ENCODE measurements at regions not wholly inside any gene's neighbourhood (a gene's known extent, or its start where the extent isn't known, plus 50 kb on each side); places are given as distances from the start of the nearest gene placed in this dataset.

DNA sequence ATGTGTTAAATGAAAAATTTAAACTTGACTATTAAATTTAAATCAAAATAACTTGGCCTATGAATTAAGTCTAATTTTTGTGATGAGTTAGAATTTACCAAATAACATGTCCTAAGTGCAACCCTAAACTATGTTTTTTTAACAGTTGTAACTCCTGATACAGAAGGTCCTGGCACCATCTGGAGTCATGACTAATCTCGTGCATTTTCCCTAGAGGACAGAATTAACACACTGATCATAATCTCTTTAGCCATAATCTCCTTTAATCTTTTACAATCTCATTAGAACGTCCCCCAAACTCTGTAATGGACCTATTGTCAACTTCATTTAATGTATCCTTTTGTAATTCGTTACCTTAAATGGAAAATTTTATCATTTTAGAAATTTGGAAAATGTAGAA lies 100.6 kb downstream of the SUCNR1 start:
- no peaks in the 10 kb centered on the region for H3K27me3 Mint-ChIP-seq (ENCODE audit: low read depth)
- no peak overlapping the region for H3K4me3 Mint-ChIP-seq
- no peaks in the 10 kb centered on the region for H3K9me3 Mint-ChIP-seq
- intact Hi-C loops (cut with micrococcal nuclease) = no loop called here
- CTCF ChIA-PET = no interaction called here
- DNase-seq = no peak
- H3K36me3 Mint-ChIP-seq (ENCODE audit: low read depth) = no peaks in the 10 kb centered on the region
- peaks cover 4% of the 10 kb centered on the region for H3K4me1 Mint-ChIP-seq (ENCODE audit: low read depth)
- H3K27ac Mint-ChIP-seq = no peak overlapping the region

DNA sequence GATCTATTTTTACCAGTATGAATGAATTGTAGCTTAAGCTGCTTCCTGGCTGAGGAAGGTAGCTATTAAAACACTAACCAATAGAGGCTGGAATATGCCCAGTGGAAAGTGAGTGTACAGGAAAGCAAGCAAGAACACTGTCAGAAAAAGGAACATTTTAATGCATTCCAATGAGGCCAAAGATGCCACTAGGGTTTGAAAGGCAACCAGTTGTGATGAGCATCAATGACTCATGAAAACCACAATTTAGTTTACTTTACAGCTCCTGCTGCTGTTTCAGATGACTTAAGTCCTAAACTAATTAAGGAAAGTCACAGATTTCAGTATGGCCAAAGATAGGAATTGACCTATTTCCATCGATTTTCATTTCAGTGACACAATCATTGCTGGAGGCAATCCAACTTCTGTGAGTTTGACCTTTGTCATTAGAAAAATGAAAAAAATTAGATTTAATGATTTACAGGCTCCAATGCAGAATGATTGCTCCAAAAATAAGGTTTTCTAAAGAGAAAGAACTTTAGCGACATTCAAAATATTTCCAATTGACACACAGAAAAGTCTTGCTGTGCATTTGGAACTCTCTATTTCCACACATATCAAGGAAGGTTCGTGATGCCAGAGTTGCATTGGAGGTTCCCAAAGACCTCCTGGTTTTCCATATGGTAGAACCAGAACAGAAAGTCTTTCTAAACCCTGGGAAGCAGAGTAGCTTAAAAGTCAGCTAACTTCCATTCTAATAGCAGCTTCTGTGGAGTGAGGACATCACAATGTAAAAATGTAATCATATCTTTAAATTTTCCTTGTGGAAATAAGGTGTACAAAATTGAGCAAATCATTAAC lies 103.0 kb downstream of the SUCNR1 start:
- Mint-ChIP-seq H3K27ac (no peak overlapping the region), H3K4me3 (no peak overlapping the region), H3K9me3 (no peaks in the 10 kb centered on the region), H3K4me1 (ENCODE audit: low read depth) (peaks cover 4% of the 10 kb centered on the region), H3K27me3 (ENCODE audit: low read depth) (no peaks in the 10 kb centered on the region), H3K36me3 (ENCODE audit: low read depth) (no peaks in the 10 kb centered on the region)
- CTCF ChIA-PET = no interaction called here
- DNase-seq = no peak
- intact Hi-C loops (cut with micrococcal nuclease) = no loop called here

DNA sequence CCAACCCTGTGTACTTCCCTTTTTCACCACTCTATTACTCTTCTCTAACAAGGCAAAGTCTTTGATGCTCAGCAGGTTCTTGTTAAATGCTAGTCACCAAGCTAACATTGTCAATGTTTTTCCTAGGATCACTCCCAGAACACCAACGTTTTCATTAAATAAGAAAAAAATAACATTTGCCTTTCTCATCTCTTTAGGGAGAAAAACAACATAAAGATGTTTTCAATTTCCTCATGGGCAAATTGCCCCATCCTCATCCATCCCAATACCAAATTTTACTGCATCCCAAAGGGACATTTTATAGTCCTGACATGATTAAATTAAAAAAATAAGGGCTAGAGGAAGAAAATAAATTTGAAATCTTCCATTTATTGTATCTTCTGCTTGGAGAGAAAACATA lies 106.5 kb downstream of the SUCNR1 start:
- Mint-ChIP-seq H3K27ac (no peak overlapping the region), H3K4me3 (no peak overlapping the region), H3K9me3 (no peaks in the 10 kb centered on the region), H3K27me3 (ENCODE audit: low read depth) (no peaks in the 10 kb centered on the region), H3K36me3 (ENCODE audit: low read depth) (no peaks in the 10 kb centered on the region), H3K4me1 (ENCODE audit: low read depth) (peaks cover 4% of the 10 kb centered on the region)
- CTCF ChIA-PET = no interaction called here
- no peak for DNase-seq
- intact Hi-C loops (cut with micrococcal nuclease) = no loop called here

DNA sequence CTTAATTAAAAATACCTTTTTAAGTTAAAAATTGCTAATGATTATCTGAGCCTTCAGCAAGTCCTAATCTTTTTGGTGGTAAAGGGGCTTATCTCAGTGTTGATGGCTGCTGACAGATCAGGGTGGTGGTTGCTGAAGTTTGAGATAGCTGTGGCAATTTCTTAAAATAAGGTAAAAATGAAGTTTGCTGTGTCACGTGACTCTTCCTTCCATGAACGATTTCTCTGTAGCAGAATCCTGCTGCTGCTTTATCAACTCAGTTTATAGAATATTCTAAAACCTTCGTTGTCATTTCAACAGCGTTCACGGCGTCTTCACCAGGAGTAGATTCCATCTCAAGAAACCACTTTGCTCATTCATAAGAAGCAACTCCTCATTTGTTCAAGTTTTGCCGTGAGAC lies 110.1 kb downstream of the SUCNR1 start:
- H3K27ac Mint-ChIP-seq = no peak overlapping the region
- no peaks in the 10 kb centered on the region for H3K9me3 Mint-ChIP-seq
- no peak overlapping the region for H3K4me3 Mint-ChIP-seq
- intact Hi-C loops (cut with micrococcal nuclease) = no loop called here
- H3K4me1 Mint-ChIP-seq (ENCODE audit: low read depth) = no peaks in the 10 kb centered on the region
- no peak for DNase-seq
- no peaks in the 10 kb centered on the region for H3K36me3 Mint-ChIP-seq (ENCODE audit: low read depth)
- CTCF ChIA-PET = no interaction called here
- no peaks in the 10 kb centered on the region for H3K27me3 Mint-ChIP-seq (ENCODE audit: low read depth)

- no peak overlapping the region for H3K4me3 Mint-ChIP-seq
These were observed 112.5 kb downstream of the SUCNR1 start for GRCh38 chr3:151985787-151986430.

DNA sequence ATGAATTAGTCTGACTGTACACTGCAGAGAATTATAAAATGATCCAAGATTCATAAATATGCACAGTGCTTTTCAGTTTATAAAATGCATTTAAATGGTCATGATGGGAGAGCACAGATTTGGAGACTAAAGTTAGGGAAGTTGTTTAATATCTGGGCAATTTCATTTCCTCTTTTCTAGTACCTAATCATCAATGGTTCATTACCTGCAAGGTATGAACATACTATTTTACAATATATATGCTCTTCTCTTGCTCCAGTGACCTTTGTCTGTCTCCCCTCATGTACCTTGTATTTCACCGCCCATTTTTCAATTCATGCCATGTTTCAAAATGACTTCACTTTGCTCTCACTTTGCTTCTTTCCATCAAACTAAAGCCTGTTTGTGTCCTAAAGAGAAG lies 114.5 kb downstream of the SUCNR1 start:
- Mint-ChIP-seq H3K27me3 (ENCODE audit: low read depth) (no peaks in the 10 kb centered on the region), H3K9me3 (no peaks in the 10 kb centered on the region), H3K4me3 (no peak overlapping the region), H3K36me3 (ENCODE audit: low read depth) (no peaks in the 10 kb centered on the region), H3K4me1 (ENCODE audit: low read depth) (no peaks in the 10 kb centered on the region), H3K27ac (no peak overlapping the region)
- intact Hi-C loops (cut with micrococcal nuclease) = no loop called here
- no peak for DNase-seq
- CTCF ChIA-PET = no interaction called here

More at GRCh38 chr3:151985787-151986430, 112.5 kb downstream of the SUCNR1 start:
- no peak for DNase-seq
- Mint-ChIP-seq H3K9me3 (no peaks in the 10 kb centered on the region), H3K36me3 (ENCODE audit: low read depth) (no peaks in the 10 kb centered on the region), H3K4me1 (ENCODE audit: low read depth) (no peaks in the 10 kb centered on the region), H3K27ac (no peak overlapping the region), H3K27me3 (ENCODE audit: low read depth) (no peaks in the 10 kb centered on the region)
- CTCF ChIA-PET = interaction anchor here (0.6 kb wide), 1 partner anchor 60 kb away, joined by 3 read pairs; no protein-coding TSS in a partner anchor
- intact Hi-C loops (cut with micrococcal nuclease) = no loop called here

DNA sequence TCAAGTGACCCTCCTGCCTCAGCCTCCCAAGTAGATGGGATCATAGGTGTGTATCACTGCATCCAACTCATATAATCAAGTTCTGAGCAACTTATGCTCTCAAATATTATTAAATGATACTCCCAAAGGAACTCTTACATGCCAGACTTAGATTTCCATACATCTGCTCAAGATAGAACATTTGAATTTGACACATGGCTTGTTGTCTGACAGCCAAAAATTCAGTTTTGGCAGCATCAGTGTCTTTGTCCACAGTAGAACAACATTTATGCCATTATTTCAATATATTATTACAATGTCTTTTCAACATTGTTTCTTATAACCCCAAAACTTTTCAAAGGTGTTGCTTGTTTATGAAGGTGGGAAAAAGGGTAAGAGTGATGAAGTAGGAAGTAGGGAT lies 116.2 kb downstream of the SUCNR1 start:
- Mint-ChIP-seq H3K4me1 (ENCODE audit: low read depth) (no peaks in the 10 kb centered on the region), H3K27me3 (ENCODE audit: low read depth) (no peaks in the 10 kb centered on the region), H3K27ac (no peak overlapping the region), H3K4me3 (no peak overlapping the region), H3K36me3 (ENCODE audit: low read depth) (no peaks in the 10 kb centered on the region), H3K9me3 (no peaks in the 10 kb centered on the region)
- no peak for DNase-seq
- intact Hi-C loops (cut with micrococcal nuclease) = no loop called here
- CTCF ChIA-PET = no interaction called here

- no peak for DNase-seq
- Mint-ChIP-seq H3K36me3 (ENCODE audit: low read depth) (no peaks in the 10 kb centered on the region), H3K9me3 (no peaks in the 10 kb centered on the region), H3K4me3 (no peak overlapping the region), H3K4me1 (ENCODE audit: low read depth) (no peaks in the 10 kb centered on the region), H3K27me3 (ENCODE audit: low read depth) (no peaks in the 10 kb centered on the region), H3K27ac (no peak overlapping the region)
- intact Hi-C loops (cut with micrococcal nuclease) = no loop called here
- CTCF ChIA-PET = no interaction called here
These were observed 117.4 kb downstream of the SUCNR1 start for GRCh38 chr3:151990696-151991376.

DNA sequence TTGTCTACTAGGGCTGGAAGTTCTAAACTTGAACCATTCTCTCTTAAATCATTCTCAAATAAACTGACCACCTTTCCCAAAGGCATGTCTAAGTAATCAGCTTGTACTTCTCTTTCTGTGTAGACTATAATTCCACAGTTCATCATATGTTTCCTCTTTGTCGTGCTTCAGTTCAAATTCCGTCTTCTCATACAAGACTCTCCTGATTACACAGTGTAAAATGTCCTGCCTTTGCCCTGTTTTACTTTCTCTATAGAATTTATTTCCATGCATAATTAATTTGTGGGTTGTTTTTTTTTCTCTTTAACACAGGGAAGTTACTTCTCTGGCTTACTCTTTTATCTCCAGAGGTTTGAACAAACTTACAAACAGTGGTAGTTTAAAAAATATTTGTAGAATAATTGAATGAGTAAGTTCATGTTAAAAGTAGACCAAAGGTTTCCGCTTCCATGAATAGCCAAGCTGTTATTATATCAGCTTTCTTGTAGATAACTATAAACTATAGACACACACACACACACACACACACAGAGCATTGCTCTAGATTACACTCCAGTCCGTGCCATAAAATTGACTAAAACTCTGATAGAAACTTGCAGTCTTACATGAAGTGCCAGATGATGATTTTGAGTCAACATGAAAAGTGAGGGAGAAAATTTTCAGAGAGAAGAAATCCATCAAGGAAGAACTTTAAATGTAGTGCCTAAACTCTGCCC lies 119.0 kb downstream of the SUCNR1 start:
- Mint-ChIP-seq H3K4me3 (no peak overlapping the region), H3K27ac (no peak overlapping the region), H3K27me3 (ENCODE audit: low read depth) (no peaks in the 10 kb centered on the region), H3K9me3 (no peaks in the 10 kb centered on the region), H3K36me3 (ENCODE audit: low read depth) (no peaks in the 10 kb centered on the region), H3K4me1 (ENCODE audit: low read depth) (no peaks in the 10 kb centered on the region)
- CTCF ChIA-PET = no interaction called here
- no peak for DNase-seq
- intact Hi-C loops (cut with micrococcal nuclease) = no loop called here

DNA sequence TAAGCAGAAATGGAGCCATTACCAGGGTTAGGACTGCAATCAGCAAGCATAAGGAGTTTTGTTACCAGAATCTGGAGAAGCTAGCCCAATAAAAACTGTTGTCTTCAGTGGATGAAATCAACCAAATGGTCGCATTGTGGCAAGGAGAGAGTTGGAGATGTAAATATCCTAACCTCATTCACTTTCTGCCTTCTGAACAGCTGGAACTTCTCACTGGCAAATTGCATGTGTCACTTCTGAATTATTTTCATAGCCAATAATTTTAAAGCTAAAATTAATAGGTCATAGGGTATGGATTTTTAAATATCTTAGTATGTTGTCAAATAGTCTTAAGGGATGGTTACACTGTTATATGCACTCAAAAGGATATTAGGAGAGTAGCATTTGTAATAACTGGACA lies 121.6 kb downstream of the SUCNR1 start:
- CTCF ChIA-PET = no interaction called here
- Mint-ChIP-seq H3K27ac (no peak overlapping the region), H3K4me1 (ENCODE audit: low read depth) (no peaks in the 10 kb centered on the region), H3K9me3 (no peaks in the 10 kb centered on the region), H3K4me3 (no peak overlapping the region), H3K36me3 (ENCODE audit: low read depth) (no peaks in the 10 kb centered on the region), H3K27me3 (ENCODE audit: low read depth) (no peaks in the 10 kb centered on the region)
- intact Hi-C loops (cut with micrococcal nuclease) = no loop called here
- DNase-seq = no peak

DNA sequence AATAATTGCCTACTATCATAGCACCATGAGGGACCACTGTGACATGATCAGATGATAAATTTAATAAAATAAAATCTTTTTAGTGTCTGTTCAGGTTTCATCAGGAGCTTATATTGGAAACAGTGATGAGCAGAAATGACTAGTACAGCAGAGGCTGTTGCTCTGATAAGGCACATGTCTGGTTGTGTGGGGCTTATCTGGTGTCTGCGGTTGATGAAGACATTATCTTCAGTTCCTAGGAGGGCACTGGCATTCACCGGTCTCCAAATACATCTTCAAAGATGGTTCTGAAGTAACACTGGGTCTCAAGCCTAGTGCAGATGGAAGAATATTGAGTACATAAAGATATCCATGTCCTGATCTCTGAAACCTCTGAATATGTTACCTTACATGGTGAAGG lies 125.3 kb downstream of the SUCNR1 start:
- DNase-seq = no peak
- H3K4me1 Mint-ChIP-seq (ENCODE audit: low read depth) = no peaks in the 10 kb centered on the region
- intact Hi-C loops (cut with micrococcal nuclease) = no loop called here
- no peaks in the 10 kb centered on the region for H3K27me3 Mint-ChIP-seq (ENCODE audit: low read depth)
- CTCF ChIA-PET = no interaction called here
- no peak overlapping the region for H3K27ac Mint-ChIP-seq
- H3K36me3 Mint-ChIP-seq (ENCODE audit: low read depth) = no peaks in the 10 kb centered on the region
- no peak overlapping the region for H3K4me3 Mint-ChIP-seq
- no peaks in the 10 kb centered on the region for H3K9me3 Mint-ChIP-seq

DNA sequence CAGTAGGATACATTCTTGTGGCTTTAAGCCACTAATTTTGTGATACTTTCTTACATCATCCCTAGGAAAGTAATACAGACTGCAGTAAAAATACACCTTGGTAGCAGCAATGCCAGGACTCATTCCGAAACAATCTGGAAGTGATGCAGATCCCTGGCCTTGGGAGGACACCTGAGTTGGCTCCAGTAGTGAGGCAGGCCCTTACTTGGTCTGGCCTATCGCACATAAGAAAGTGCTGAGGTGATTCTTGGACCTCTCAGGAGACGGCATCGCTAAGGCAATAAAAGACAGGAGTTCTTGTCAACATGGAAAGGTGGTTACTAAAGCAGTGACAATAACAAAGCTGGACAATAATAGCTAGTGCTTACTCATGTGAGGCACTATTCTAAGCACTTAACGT lies 126.5 kb downstream of the SUCNR1 start:
- Mint-ChIP-seq H3K4me1 (ENCODE audit: low read depth) (no peaks in the 10 kb centered on the region), H3K36me3 (ENCODE audit: low read depth) (no peaks in the 10 kb centered on the region), H3K9me3 (no peaks in the 10 kb centered on the region), H3K27ac (no peak overlapping the region), H3K27me3 (ENCODE audit: low read depth) (no peaks in the 10 kb centered on the region), H3K4me3 (no peak overlapping the region)
- CTCF ChIA-PET = no interaction called here
- DNase-seq = no peak
- intact Hi-C loops (cut with micrococcal nuclease) = no loop called here
